ENCODE measurements at regions not wholly inside any gene's neighbourhood (a gene's known extent, or its start where the extent isn't known, plus 50 kb on each side); places are given as distances from the start of the nearest gene placed in this dataset.

GRCh38 chr9:135217836-135218235, 130.4 kb downstream of the OLFM1 start:
- DNase-seq (ENCODE audit: extremely low spot score): no peak
- H3K27me3 ChIP-seq: peaks cover 0 to 99% (median 32%) of the 10 kb centered on the region in 4 donors

GRCh38 chr9:135218331-135219225, 131.1 kb downstream of the OLFM1 start:
- Histone ChIP-seq H3K27ac (replicated peaks in 1 of 4) (no peak overlapping the region), H3K9me3 (no peaks in the 10 kb centered on the region), H3K4me1 (peaks cover 4 to 32% (median 15%) of the 10 kb centered on the region in 4 donors), H3K27me3 (peaks cover 0 to 99% (median 32%) of the 10 kb centered on the region in 4 donors), H3K36me3 (no peaks in the 10 kb centered on the region), H3K4me3 (no peak overlapping the region)
- DNase-seq (ENCODE audit: extremely low spot score): no peak
- WGBS: 40% methylated on average over 21 of the region's 27 CpGs
- TF ChIP-seq POLR2AphosphoS5 (IDR thresholded peaks at IDR 0.05) (no peak), CTCF (IDR thresholded peaks at IDR 0.05) (no peak), POLR2A (IDR thresholded peaks at IDR 0.05; ENCODE audit: low read depth) (no peak), EP300 (IDR thresholded peaks at IDR 0.05) (no peak)
- intact Hi-C loops (cut with DNase I): no loop called here

More at GRCh38 chr9:135217836-135218235, 130.4 kb downstream of the OLFM1 start:
- intact Hi-C loops (cut with DNase I): no loop called here
- Histone ChIP-seq H3K4me1 (peaks cover 4 to 32% (median 15%) of the 10 kb centered on the region in 4 donors), H3K9me3 (no peaks in the 10 kb centered on the region), H3K4me3 (no peak overlapping the region), H3K36me3 (no peaks in the 10 kb centered on the region), H3K27ac (replicated peaks in 1 of 4) (no peak overlapping the region)
- 80% methylated on average over 5 of the region's 5 CpGs for WGBS
- TF ChIP-seq POLR2AphosphoS5 (IDR thresholded peaks at IDR 0.05) (no peak), CTCF (IDR thresholded peaks at IDR 0.05) (no peak), EP300 (IDR thresholded peaks at IDR 0.05) (no peak), POLR2A (IDR thresholded peaks at IDR 0.05; ENCODE audit: low read depth) (no peak)

- Histone ChIP-seq H3K27ac (replicated peaks in 1 of 4) (no peak overlapping the region), H3K4me1 (peaks cover 4 to 32% (median 15%) of the 10 kb centered on the region in 4 donors), H3K27me3 (peaks cover 0 to 100% (median 32%) of the 10 kb centered on the region in 4 donors), H3K4me3 (no peak overlapping the region), H3K9me3 (no peaks in the 10 kb centered on the region), H3K36me3 (no peaks in the 10 kb centered on the region)
- 87% methylated on average over 18 of the region's 21 CpGs for WGBS
- no peak for DNase-seq (ENCODE audit: extremely low spot score)
- TF ChIP-seq POLR2AphosphoS5 (IDR thresholded peaks at IDR 0.05) (no peak), CTCF (IDR thresholded peaks at IDR 0.05) (no peak), EP300 (IDR thresholded peaks at IDR 0.05) (no peak), POLR2A (IDR thresholded peaks at IDR 0.05; ENCODE audit: low read depth) (no peak)
- intact Hi-C loops (cut with DNase I): no loop called here
These were observed 132.5 kb downstream of the OLFM1 start for GRCh38 chr9:135219676-135220600.

- no peak for DNase-seq (ENCODE audit: extremely low spot score)
- Histone ChIP-seq H3K27ac (replicated peaks in 1 of 4) (no peak overlapping the region), H3K9me3 (no peaks in the 10 kb centered on the region), H3K36me3 (no peaks in the 10 kb centered on the region), H3K27me3 (peaks cover 0 to 91% (median 29%) of the 10 kb centered on the region in 4 donors), H3K4me1 (peaks cover 4 to 25% (median 12%) of the 10 kb centered on the region in 4 donors), H3K4me3 (no peak overlapping the region)
- TF ChIP-seq CTCF (IDR thresholded peaks at IDR 0.05) (no peak), POLR2A (IDR thresholded peaks at IDR 0.05; ENCODE audit: low read depth) (no peak), EP300 (IDR thresholded peaks at IDR 0.05) (no peak), POLR2AphosphoS5 (IDR thresholded peaks at IDR 0.05) (no peak)
- intact Hi-C loops (cut with DNase I): no loop called here
- WGBS: 90% methylated on average over 16 of the region's 28 CpGs
These were observed 133.4 kb downstream of the OLFM1 start for GRCh38 chr9:135220601-135221575.
